Kidney epithelial cell (primary cell): ENCODE measurements at regions not wholly inside any gene's neighbourhood (a gene's known extent, or its start where the extent isn't known, plus 50 kb on each side); places are given as distances from the start of the nearest gene placed in this dataset.

Experiments used
- DNase-seq: peaks from one replicate; pipeline ENCODE4 v3.0.0-alpha.2; 2010; ENCODE audit warnings: low read depth
- H3K27me3 ChIP-seq: 2 replicates; pipeline ENCODE4 v1.6.0; 2011; ENCODE audit warnings: low read length; ENCODE audit not compliant: control insufficient read depth, insufficient read depth
- H3K36me3 ChIP-seq: 2 replicates; pipeline ENCODE4 v1.5.1; 2011; ENCODE audit warnings: low read length; ENCODE audit not compliant: control insufficient read depth, insufficient read depth
- H3K4me3 ChIP-seq: 2 replicates; pipeline ENCODE4 v1.5.1; 2011; ENCODE audit warnings: low read depth, mild to moderate bottlenecking, control low read depth, low read length
- CTCF ChIP-seq: IDR thresholded peaks from 2 replicates; pipeline ENCODE4 v1.5.1; 2011; ENCODE audit warnings: mild to moderate bottlenecking, moderate library complexity, low read length, control low read depth, inconsistent platforms; ENCODE audit not compliant: insufficient read depth, poor library complexity, severe bottlenecking

GRCh38 chr7:17158261-17158660 is 140.2 kb upstream of the AHR start:
- no peak for TF ChIP-seq CTCF
- no peak overlapping the region for H3K4me3 ChIP-seq
- no peaks in the 10 kb centered on the region for H3K27me3 ChIP-seq
- no peak for DNase-seq
- no peaks in the 10 kb centered on the region for H3K36me3 ChIP-seq

- Histone ChIP-seq H3K36me3 (no peaks in the 10 kb centered on the region), H3K27me3 (no peaks in the 10 kb centered on the region), H3K4me3 (no peak overlapping the region)
- no peak for TF ChIP-seq CTCF
- no peak for DNase-seq
Measured at GRCh38 chr7:17159500-17160037, 138.9 kb upstream of the AHR start.

GRCh38 chr7:17166824-17167379 is 131.6 kb upstream of the AHR start:
- TF ChIP-seq CTCF = no peak
- Histone ChIP-seq H3K27me3 (no peaks in the 10 kb centered on the region), H3K4me3 (no peak overlapping the region), H3K36me3 (no peaks in the 10 kb centered on the region)
- DNase-seq = no peak

GRCh38 chr7:17168416-17168815 is 130.0 kb upstream of the AHR start:
- DNase-seq = no peak
- no peak overlapping the region for H3K4me3 ChIP-seq
- TF ChIP-seq CTCF = no peak
- no peaks in the 10 kb centered on the region for H3K36me3 ChIP-seq
- H3K27me3 ChIP-seq = no peaks in the 10 kb centered on the region

GRCh38 chr7:17171427-17171826 is 127.0 kb upstream of the AHR start:
- H3K4me3 ChIP-seq = no peak overlapping the region

More at GRCh38 chr7:17171427-17171826, 127.0 kb upstream of the AHR start:
- H3K27me3 ChIP-seq = no peaks in the 10 kb centered on the region
- no peak for DNase-seq
- TF ChIP-seq CTCF = no peak
- H3K36me3 ChIP-seq = no peaks in the 10 kb centered on the region
